ENCODE measurements at regions not wholly inside any gene's neighbourhood (a gene's known extent, or its start where the extent isn't known, plus 50 kb on each side); places are given as distances from the start of the nearest gene placed in this dataset.

- TF ChIP-seq CTCF (IDR thresholded peaks at IDR 0.05; ENCODE audit: low read length) (no peak), EZH2 (optimal IDR thresholded peaks at IDR 0.05; ENCODE audit: low read depth, low read length) (no peak)
Observed at GRCh38 chr2:235206980-235207579, 255.3 kb downstream of the SH3BP4 start.

Measured in MM.1S (cell line).